Esophagus squamous epithelium (tissue), 5 donors: ENCODE measurements at regions not wholly inside any gene's neighbourhood (a gene's known extent, or its start where the extent isn't known, plus 50 kb on each side); places are given as distances from the start of the nearest gene placed in this dataset.
"Not testable (repeated sequence)": the region's sequence is repeated elsewhere in the genome, so short reads cannot be mapped to it uniquely, and the experiment has no call there.

Experiments used
- DNase-seq: peaks from one replicate; lab custom pipeline; 2025; lab: John Stamatoyannopoulos, UW
- H3K27ac ChIP-seq, 4 donors: fragments of 200-600 bp; sonication (generic); one replicate each; pipeline ENCODE4 v1.5.1; 2016 to 2019; ENCODE audit warnings: mild to moderate bottlenecking in 1 of 4
- H3K27me3 ChIP-seq, 4 donors: fragments of 200-600 bp; sonication (generic); 1 replicate in 3 of 4; 2 replicates in 1 of 4; pipeline versions ENCODE4 v1.5.1 to v1.6.0; 2017 to 2021; ENCODE audit warnings: antibody characterized with exemption in 1 of 4
- H3K36me3 ChIP-seq, 3 donors: fragments of 200-600 bp; sonication (generic); one replicate each; pipeline ENCODE4 v1.5.1; 2016 to 2019
- H3K4me1 ChIP-seq, 3 donors: fragments of 200-600 bp; sonication (generic); one replicate each; pipeline ENCODE4 v1.5.1; 2017 to 2019
- H3K4me3 ChIP-seq, 4 donors: fragments of 200-600 bp; sonication (generic); 1 replicate in 3 of 4; 2 replicates in 1 of 4; pipeline ENCODE4 v1.5.1; 2016 to 2019; ENCODE audit warnings: mild to moderate bottlenecking in 2 of 4, moderate library complexity in 1 of 4
- H3K9me3 ChIP-seq, 3 donors: fragments of 200-600 bp; sonication (generic); one replicate each; pipeline ENCODE4 v1.5.1; 2016 to 2019
- CTCF ChIP-seq, 6 experiments: fragments of 450-650 bp in 4 of 6; fragments of 200-600 bp in 2 of 6; sonication (generic) in 2 of 6; IDR thresholded peaks; one replicate each; pipeline ENCODE4 v1.5.1; 2016 to 2019; ENCODE audit warnings: antibody characterized with exemption in 6 of 6, mild to moderate bottlenecking in 4 of 6, moderate library complexity in 4 of 6
- POLR2A ChIP-seq, 4 donors: fragments of 450-650 bp; IDR thresholded peaks; one replicate each; pipeline ENCODE4 v1.6.1; 2017; ENCODE audit warnings: antibody characterized with exemption in 4 of 4, mild to moderate bottlenecking in 4 of 4, moderate library complexity in 3 of 4
- WGBS, 2 donors: methylation state at CpG; one replicate each; pipeline ENCODE4 v1.1.5; 2018; 5-methylcytosine and 5-hydroxymethylcytosine counted together
- intact Hi-C: fragments of 100-400 bp; cut with DNase I; formaldehyde crosslinking; loops from one replicate; pipeline ENCODE4 v1.15.0; 2022
- donor health status: DM: yes; HTN: yes; CAD: no.

GRCh38 chr13:80901530-80901929, 560.6 kb upstream of the SPRY2 start:
- no peaks in the 10 kb centered on the region for H3K27me3 ChIP-seq
- no peak overlapping the region for H3K4me3 ChIP-seq
- no peak for DNase-seq
- no peak overlapping the region for H3K27ac ChIP-seq
- no peaks in the 10 kb centered on the region for H3K36me3 ChIP-seq
- H3K9me3 ChIP-seq: no peaks in the 10 kb centered on the region
- TF ChIP-seq CTCF (IDR thresholded peaks at IDR 0.05) (no peak), POLR2A (IDR thresholded peaks at IDR 0.05) (no peak)
- intact Hi-C loops: no loop called here
- no peaks in the 10 kb centered on the region for H3K4me1 ChIP-seq
- WGBS, 2 donors: 85 to 92% methylated on average over 2 of the region's 2 CpGs

- TF ChIP-seq POLR2A (IDR thresholded peaks at IDR 0.05): no peak
- TF ChIP-seq CTCF (IDR thresholded peaks at IDR 0.05): no peak
- no peak for DNase-seq
- WGBS, 2 donors: 28 to 53% methylated on average over 6 of the region's 6 CpGs
- Histone ChIP-seq H3K27ac (no peak overlapping the region), H3K36me3 (no peaks in the 10 kb centered on the region), H3K27me3 (no peaks in the 10 kb centered on the region), H3K4me3 (no peak overlapping the region), H3K9me3 (no peaks in the 10 kb centered on the region), H3K4me1 (no peaks in the 10 kb centered on the region)
- intact Hi-C loops: no loop called here
Observed at GRCh38 chr13:80901111-80901510, 560.2 kb upstream of the SPRY2 start.

- no peak overlapping the region for H3K4me3 ChIP-seq
Observed at GRCh38 chr13:80900561-80900960, 559.6 kb upstream of the SPRY2 start.

GRCh38 chr13:80897641-80898040, 556.7 kb upstream of the SPRY2 start:
- WGBS, 2 donors: 85 to 86% methylated on average over 4 of the region's 4 CpGs
- H3K36me3 ChIP-seq, intact Hi-C loops, H3K4me3 ChIP-seq, H3K27ac ChIP-seq, H3K4me1 ChIP-seq, H3K9me3 ChIP-seq, DNase-seq, H3K27me3 ChIP-seq: not testable (repeated sequence)

More at GRCh38 chr13:80900561-80900960, 559.6 kb upstream of the SPRY2 start:
- no peaks in the 10 kb centered on the region for H3K27me3 ChIP-seq
- H3K4me1 ChIP-seq: no peaks in the 10 kb centered on the region
- no peaks in the 10 kb centered on the region for H3K9me3 ChIP-seq
- H3K36me3 ChIP-seq: no peaks in the 10 kb centered on the region
- intact Hi-C loops: no loop called here
- no peak for DNase-seq
- no peak for TF ChIP-seq CTCF (IDR thresholded peaks at IDR 0.05)
- TF ChIP-seq POLR2A (IDR thresholded peaks at IDR 0.05): no peak
- H3K27ac ChIP-seq: no peak overlapping the region

- Histone ChIP-seq H3K4me3 (no peak overlapping the region), H3K36me3 (no peaks in the 10 kb centered on the region), H3K27ac (no peak overlapping the region), H3K4me1 (no peaks in the 10 kb centered on the region), H3K27me3 (no peaks in the 10 kb centered on the region), H3K9me3 (no peaks in the 10 kb centered on the region)
- TF ChIP-seq CTCF (IDR thresholded peaks at IDR 0.05): no peak
- TF ChIP-seq POLR2A (IDR thresholded peaks at IDR 0.05): no peak
- WGBS, 2 donors: 43 to 56% methylated on average over 1 of the region's 1 CpG
- DNase-seq: no peak
- intact Hi-C loops: no loop called here
Observed at GRCh38 chr13:80894917-80895316, 554.0 kb upstream of the SPRY2 start.

- no peaks in the 10 kb centered on the region for H3K27me3 ChIP-seq
- H3K4me1 ChIP-seq: no peaks in the 10 kb centered on the region
- DNase-seq: no peak
- WGBS, 2 donors: 71 to 80% methylated on average over 1 of the region's 1 CpG
- intact Hi-C loops: no loop called here
- H3K4me3 ChIP-seq: no peak overlapping the region
- H3K9me3 ChIP-seq: no peaks in the 10 kb centered on the region
- no peaks in the 10 kb centered on the region for H3K36me3 ChIP-seq
- TF ChIP-seq CTCF (IDR thresholded peaks at IDR 0.05): no peak
- H3K27ac ChIP-seq: no peak overlapping the region
Observed at GRCh38 chr13:80889829-80890228, 548.9 kb upstream of the SPRY2 start.
